Gastrocnemius medialis (tissue), 4 donors: ENCODE measurements at regions not wholly inside any gene's neighbourhood (a gene's known extent, or its start where the extent isn't known, plus 50 kb on each side); places are given as distances from the start of the nearest gene placed in this dataset.

Experiments
- CTCF ChIP-seq, 5 experiments: fragments of 450-650 bp in 3 of 5; fragments of 200-600 bp in 2 of 5; sonication (generic) in 2 of 5; IDR thresholded peaks in 4 of 5; conservative IDR thresholded peaks in 1 of 5; 1 replicate in 4 of 5; 2 replicates in 1 of 5; pipeline ENCODE4 v1.5.1; 2016 to 2019; ENCODE audit warnings: antibody characterized with exemption in 5 of 5, mild to moderate bottlenecking in 3 of 5, moderate library complexity in 3 of 5
- POLR2A ChIP-seq, 2 donors: fragments of 450-650 bp; IDR thresholded peaks; one replicate each; pipeline ENCODE4 v1.6.1; 2017; ENCODE audit warnings: antibody characterized with exemption in 2 of 2, mild to moderate bottlenecking in 2 of 2, moderate library complexity in 2 of 2

- no peak for TF ChIP-seq CTCF (IDR thresholded peaks at IDR 0.05 in 4 of 5, conservative IDR thresholded peaks at IDR 0.05 in 1 of 5)
- no peak for TF ChIP-seq POLR2A (IDR thresholded peaks at IDR 0.05)
Measured at GRCh38 chr2:160666154-160667060, 172.8 kb upstream of the RBMS1 start.
